ENCODE measurements at regions not wholly inside any gene's neighbourhood (a gene's known extent, or its start where the extent isn't known, plus 50 kb on each side); places are given as distances from the start of the nearest gene placed in this dataset.

GRCh38 chr7:131656980-131657723, 100.7 kb upstream of the PODXL start:
- CTCF ChIA-PET: interaction anchor here (1.0 to 6.6 kb wide), 11 partner anchors 20 to 675 kb away, joined by 3 to 291 read pairs (median 4); partner anchors contain the start of gene PODXL
- Histone ChIP-seq H4K20me1 (ENCODE audit: insufficient read depth) (no peaks in the 10 kb centered on the region), H3K4me2 (no peak overlapping the region), H3F3A (replicated peaks; ENCODE audit: insufficient read depth) (peaks cover 12% of the 10 kb centered on the region), H2AFZ (ENCODE audit: low read depth) (0 out of 2 replicates have a peak overlapping the region, but pooled peaks have one; percentile 48), H3K4me3 (ENCODE audit: low read depth in 2 of 2, low read length in 1 of 2) (no peak overlapping the region), H3K9me2 (no peaks in the 10 kb centered on the region), H3K27ac (ENCODE audit: low read depth in 2 of 2, low read length in 1 of 2) (no peak overlapping the region), H3K9ac (no peak overlapping the region), H3K4me1 (ENCODE audit: control insufficient read depth in 1 of 2, insufficient read depth in 2 of 2, low read depth in 1 of 2, low read length in 1 of 2) (no peaks in the 10 kb centered on the region; a peak in 1 of 4 replicates), H3K36me3 (replicated peaks in 1 of 2; ENCODE audit: control insufficient read depth in 1 of 2, insufficient read depth in 2 of 2, low read length in 1 of 2) (no peaks in the 10 kb centered on the region), H3K79me2 (ENCODE audit: insufficient read depth) (peaks cover 30% of the 10 kb centered on the region; the same call in 1 of the 2 replicates), H3K9me3 (no peaks in the 10 kb centered on the region), H3K27me3 (ENCODE audit: insufficient read depth) (no peaks in the 10 kb centered on the region)
- 87% methylated on average over 9 of the region's 10 CpGs for WGBS (ENCODE audit: low lambda C conversion rate)
- POLR2A ChIA-PET: interaction anchor here (0.7 kb wide), 1 partner anchor 87 kb away, joined by 3 read pairs; no protein-coding TSS in a partner anchor
- TF ChIP-seq, protein P1, sequence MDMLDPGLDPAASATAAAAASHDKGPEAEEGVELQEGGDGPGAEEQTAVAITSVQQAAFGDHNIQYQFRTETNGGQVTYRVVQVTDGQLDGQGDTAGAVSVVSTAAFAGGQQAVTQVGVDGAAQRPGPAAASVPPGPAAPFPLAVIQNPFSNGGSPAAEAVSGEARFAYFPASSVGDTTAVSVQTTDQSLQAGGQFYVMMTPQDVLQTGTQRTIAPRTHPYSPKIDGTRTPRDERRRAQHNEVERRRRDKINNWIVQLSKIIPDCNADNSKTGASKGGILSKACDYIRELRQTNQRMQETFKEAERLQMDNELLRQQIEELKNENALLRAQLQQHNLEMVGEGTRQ (IDR thresholded peaks at IDR 0.05; ENCODE audit: borderline replicate concordance, low read depth, low read length): no peak
- TF ChIP-seq YY1 (IDR thresholded peaks at IDR 0.05; ENCODE audit: low read depth): no peak
- TF ChIP-seq NRF1 (IDR thresholded peaks at IDR 0.05; ENCODE audit: low read depth, low read length): no peak
- no peak for TF ChIP-seq NFIC (IDR thresholded peaks at IDR 0.05; ENCODE audit: borderline replicate concordance)
- TF ChIP-seq ELF1 (IDR thresholded peaks at IDR 0.05): no peak
- TF ChIP-seq IRF3 (IDR thresholded peaks at IDR 0.05; ENCODE audit: low read depth, low read length): no peak
- TF ChIP-seq, protein P2, sequence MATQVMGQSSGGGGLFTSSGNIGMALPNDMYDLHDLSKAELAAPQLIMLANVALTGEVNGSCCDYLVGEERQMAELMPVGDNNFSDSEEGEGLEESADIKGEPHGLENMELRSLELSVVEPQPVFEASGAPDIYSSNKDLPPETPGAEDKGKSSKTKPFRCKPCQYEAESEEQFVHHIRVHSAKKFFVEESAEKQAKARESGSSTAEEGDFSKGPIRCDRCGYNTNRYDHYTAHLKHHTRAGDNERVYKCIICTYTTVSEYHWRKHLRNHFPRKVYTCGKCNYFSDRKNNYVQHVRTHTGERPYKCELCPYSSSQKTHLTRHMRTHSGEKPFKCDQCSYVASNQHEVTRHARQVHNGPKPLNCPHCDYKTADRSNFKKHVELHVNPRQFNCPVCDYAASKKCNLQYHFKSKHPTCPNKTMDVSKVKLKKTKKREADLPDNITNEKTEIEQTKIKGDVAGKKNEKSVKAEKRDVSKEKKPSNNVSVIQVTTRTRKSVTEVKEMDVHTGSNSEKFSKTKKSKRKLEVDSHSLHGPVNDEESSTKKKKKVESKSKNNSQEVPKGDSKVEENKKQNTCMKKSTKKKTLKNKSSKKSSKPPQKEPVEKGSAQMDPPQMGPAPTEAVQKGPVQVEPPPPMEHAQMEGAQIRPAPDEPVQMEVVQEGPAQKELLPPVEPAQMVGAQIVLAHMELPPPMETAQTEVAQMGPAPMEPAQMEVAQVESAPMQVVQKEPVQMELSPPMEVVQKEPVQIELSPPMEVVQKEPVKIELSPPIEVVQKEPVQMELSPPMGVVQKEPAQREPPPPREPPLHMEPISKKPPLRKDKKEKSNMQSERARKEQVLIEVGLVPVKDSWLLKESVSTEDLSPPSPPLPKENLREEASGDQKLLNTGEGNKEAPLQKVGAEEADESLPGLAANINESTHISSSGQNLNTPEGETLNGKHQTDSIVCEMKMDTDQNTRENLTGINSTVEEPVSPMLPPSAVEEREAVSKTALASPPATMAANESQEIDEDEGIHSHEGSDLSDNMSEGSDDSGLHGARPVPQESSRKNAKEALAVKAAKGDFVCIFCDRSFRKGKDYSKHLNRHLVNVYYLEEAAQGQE (IDR thresholded peaks at IDR 0.05; ENCODE audit: low read depth, low read length): no peak
- TF ChIP-seq SMC3 (IDR thresholded peaks at IDR 0.05; ENCODE audit: low read depth, low read length): no peak
- no peak for TF ChIP-seq JUND (IDR thresholded peaks at IDR 0.05)
- TF ChIP-seq RCOR1 (IDR thresholded peaks at IDR 0.05; ENCODE audit: low read length): no peak
- no peak for DNase-seq

GRCh38 chr7:131655866-131656265, 99.4 kb upstream of the PODXL start:
- no peaks in the 10 kb centered on the region for H3K9me3 ChIP-seq
- TF ChIP-seq MXI1 (IDR thresholded peaks at IDR 0.05; ENCODE audit: low read depth, low read length): no peak
- TF ChIP-seq, protein P3, sequence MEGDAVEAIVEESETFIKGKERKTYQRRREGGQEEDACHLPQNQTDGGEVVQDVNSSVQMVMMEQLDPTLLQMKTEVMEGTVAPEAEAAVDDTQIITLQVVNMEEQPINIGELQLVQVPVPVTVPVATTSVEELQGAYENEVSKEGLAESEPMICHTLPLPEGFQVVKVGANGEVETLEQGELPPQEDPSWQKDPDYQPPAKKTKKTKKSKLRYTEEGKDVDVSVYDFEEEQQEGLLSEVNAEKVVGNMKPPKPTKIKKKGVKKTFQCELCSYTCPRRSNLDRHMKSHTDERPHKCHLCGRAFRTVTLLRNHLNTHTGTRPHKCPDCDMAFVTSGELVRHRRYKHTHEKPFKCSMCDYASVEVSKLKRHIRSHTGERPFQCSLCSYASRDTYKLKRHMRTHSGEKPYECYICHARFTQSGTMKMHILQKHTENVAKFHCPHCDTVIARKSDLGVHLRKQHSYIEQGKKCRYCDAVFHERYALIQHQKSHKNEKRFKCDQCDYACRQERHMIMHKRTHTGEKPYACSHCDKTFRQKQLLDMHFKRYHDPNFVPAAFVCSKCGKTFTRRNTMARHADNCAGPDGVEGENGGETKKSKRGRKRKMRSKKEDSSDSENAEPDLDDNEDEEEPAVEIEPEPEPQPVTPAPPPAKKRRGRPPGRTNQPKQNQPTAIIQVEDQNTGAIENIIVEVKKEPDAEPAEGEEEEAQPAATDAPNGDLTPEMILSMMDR (IDR thresholded peaks at IDR 0.05): no peak
- H3K4me3 ChIP-seq (ENCODE audit: low read depth in 2 of 2, low read length in 1 of 2): no peak overlapping the region
- DNase-seq: peak; percentile 28
- no peaks in the 10 kb centered on the region; a peak in 1 of 4 replicates for H3K4me1 ChIP-seq (ENCODE audit: control insufficient read depth in 1 of 2, insufficient read depth in 2 of 2, low read depth in 1 of 2, low read length in 1 of 2)
- H3K27me3 ChIP-seq (ENCODE audit: insufficient read depth): no peaks in the 10 kb centered on the region
- H4K20me1 ChIP-seq (ENCODE audit: insufficient read depth): no peaks in the 10 kb centered on the region
- no peak overlapping the region for H2AFZ ChIP-seq (ENCODE audit: low read depth)
- POLR2A ChIA-PET: no interaction called here
- H3K27ac ChIP-seq (ENCODE audit: low read depth in 2 of 2, low read length in 1 of 2): no peak overlapping the region
- CTCF ChIA-PET: interaction anchor here (0.8 to 6.6 kb wide), 23 partner anchors 10 to 266 kb away, joined by 3 to 291 read pairs (median 8); partner anchors contain the start of gene PODXL
- H3F3A ChIP-seq (replicated peaks; ENCODE audit: insufficient read depth): peaks cover 12% of the 10 kb centered on the region
- H3K79me2 ChIP-seq (ENCODE audit: insufficient read depth): peaks cover 30% of the 10 kb centered on the region; the same call in 1 of the 2 replicates
- no peaks in the 10 kb centered on the region for H3K36me3 ChIP-seq (replicated peaks in 1 of 2; ENCODE audit: control insufficient read depth in 1 of 2, insufficient read depth in 2 of 2, low read length in 1 of 2)
- H3K9me2 ChIP-seq: no peaks in the 10 kb centered on the region
- H3K9ac ChIP-seq: no peak overlapping the region
- WGBS (ENCODE audit: low lambda C conversion rate): 70% methylated on average over 7 of the region's 7 CpGs
- no peak overlapping the region for H3K4me2 ChIP-seq

Data from SK-N-SH (cell line).